LNCaP clone FGC (cell line): ENCODE measurements at regions not wholly inside any gene's neighbourhood (a gene's known extent, or its start where the extent isn't known, plus 50 kb on each side); places are given as distances from the start of the nearest gene placed in this dataset.

ENCODE experiments used
- DNase-seq: peaks from one replicate; pipeline ENCODE4 v3.0.0-alpha.2; 2011; ENCODE audit warnings: low read depth
- H3K4me3 ChIP-seq: 2 replicates; pipeline ENCODE4 v1.5.1; 2011; ENCODE audit warnings: mild to moderate bottlenecking, low read depth, low read length, control low read depth
- CTCF ChIP-seq: IDR thresholded peaks from 2 replicates; pipeline ENCODE4 v1.5.1; 2012; ENCODE audit warnings: mild to moderate bottlenecking; ENCODE audit not compliant: control insufficient read depth, insufficient read depth; ENCODE audit errors: extremely low read depth

- no peak overlapping the region for H3K4me3 ChIP-seq
- no peak for TF ChIP-seq CTCF
- DNase-seq = no peak
These were observed 190.2 kb upstream of the BTG1 start for GRCh38 chr12:92335831-92336230.

DNA sequence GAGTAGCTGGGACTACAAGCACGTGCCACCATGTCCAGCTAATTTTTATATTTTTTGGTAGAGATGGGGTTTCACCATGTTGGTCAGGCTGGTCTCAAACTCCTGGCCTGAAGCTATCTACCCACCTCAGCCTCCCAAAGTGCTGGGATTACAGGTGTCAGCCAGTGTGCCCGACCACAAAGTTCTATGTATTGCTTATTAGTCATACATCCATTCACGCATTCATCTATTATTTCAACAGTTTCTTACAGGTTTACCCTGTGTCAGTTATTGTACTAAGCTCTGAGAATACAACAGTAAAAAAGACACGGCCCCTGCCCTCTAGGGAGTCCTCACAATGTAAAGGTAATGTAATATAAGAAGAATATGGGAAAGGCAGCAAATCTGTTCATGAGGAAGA, 188.9 kb upstream of the BTG1 start:
- DNase-seq = no peak

DNA sequence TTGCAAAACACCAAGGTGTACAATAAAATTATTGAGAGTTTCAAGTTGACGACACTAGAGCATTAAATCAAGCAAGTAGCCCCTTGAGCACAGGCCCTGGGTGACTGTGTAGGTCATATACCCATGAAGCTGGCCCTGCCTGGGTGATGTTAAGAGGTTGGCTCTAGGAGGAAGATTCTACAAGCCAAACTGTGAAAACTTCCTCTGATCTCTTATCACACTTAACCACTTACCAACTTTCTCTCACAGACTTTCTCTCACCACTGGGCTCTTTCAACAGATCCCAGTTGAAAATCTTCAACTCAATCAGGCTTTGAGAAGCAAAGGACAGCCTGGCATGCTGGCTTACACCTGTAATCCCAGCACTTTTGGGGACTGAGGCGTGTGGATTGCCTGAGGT, 186.9 kb upstream of the BTG1 start:
- H3K4me3 ChIP-seq = no peak overlapping the region
- DNase-seq = no peak
- no peak for TF ChIP-seq CTCF

More for the DNA sequence above, 188.9 kb upstream of the BTG1 start:
- H3K4me3 ChIP-seq = no peak overlapping the region
- TF ChIP-seq CTCF = no peak

DNA sequence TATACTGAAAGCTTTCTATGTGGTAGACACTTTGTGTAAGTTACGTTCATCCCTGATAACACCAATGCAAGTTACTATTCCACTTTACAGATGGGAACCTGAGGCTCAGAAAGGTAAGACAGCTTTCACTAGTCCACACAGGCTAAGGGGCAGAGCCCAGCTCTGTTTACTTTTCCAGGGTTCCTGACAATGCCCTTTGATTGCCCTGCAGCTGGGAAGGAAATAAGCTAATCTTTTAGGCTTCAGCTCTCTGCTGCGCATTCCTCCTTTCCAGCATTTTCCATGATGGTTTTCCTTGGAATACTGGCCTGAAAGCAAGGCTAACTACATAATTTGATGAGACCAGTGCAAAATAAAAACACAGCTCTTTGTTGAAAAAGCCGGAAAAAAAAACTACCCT, 185.7 kb upstream of the BTG1 start:
- TF ChIP-seq CTCF = no peak
- DNase-seq = no peak

DNA sequence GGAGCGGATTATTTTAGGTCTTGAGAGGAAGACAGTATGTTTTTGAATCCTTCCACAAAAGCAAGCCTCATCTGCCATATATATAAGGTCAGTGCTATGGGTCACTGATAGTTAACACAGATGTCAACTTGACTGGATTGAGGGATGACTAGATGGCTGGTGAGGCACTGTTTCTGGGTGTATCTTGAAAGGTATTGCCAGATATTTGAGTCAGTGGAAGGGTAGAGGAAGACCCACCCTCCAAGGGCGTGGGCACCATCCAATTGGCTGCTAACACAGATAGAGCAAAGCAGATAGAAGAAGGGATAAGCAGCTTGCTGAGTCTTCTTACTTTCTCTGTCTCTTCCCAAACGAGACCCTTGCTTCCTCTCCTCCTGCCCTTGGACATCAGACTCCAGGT, 185.0 kb upstream of the BTG1 start:
- no peak for DNase-seq
- TF ChIP-seq CTCF = no peak
- H3K4me3 ChIP-seq = no peak overlapping the region

More for the DNA sequence above, 185.7 kb upstream of the BTG1 start:
- H3K4me3 ChIP-seq = no peak overlapping the region

GRCh38 chr12:92326877-92327276, 181.2 kb upstream of the BTG1 start:
- DNase-seq = no peak
- no peak for TF ChIP-seq CTCF

GRCh38 chr12:92324849-92325500, 179.3 kb upstream of the BTG1 start:
- no peak overlapping the region for H3K4me3 ChIP-seq
- no peak for TF ChIP-seq CTCF
- DNase-seq = no peak

More at GRCh38 chr12:92326877-92327276, 181.2 kb upstream of the BTG1 start:
- no peak overlapping the region for H3K4me3 ChIP-seq
